IMR-90 (cell line): ENCODE measurements at regions not wholly inside any gene's neighbourhood (a gene's known extent, or its start where the extent isn't known, plus 50 kb on each side); places are given as distances from the start of the nearest gene placed in this dataset.

ENCODE experiments used
- ATAC-seq: fragments of 200-7000 bp; cut with Tn5 transposase; 2 replicates; pipeline ENCODE4 v1.9.1; 2020; ENCODE audit warnings: low read depth, mild to moderate bottlenecking, moderate library complexity
- BruUV-seq: library from RNA; stranded (reverse); fragments of 400-500 nt; replicated peaks from 2 replicates; lab custom pipeline; 2021; lab: Mats Ljungman, UMichigan
- CTCF ChIA-PET: fragments of 300-600 bp; formaldehyde crosslinking; extraction: SDS; loops from one replicate; lab custom pipeline; 2021; ENCODE audit warnings: antibody characterized with exemption; lab: Yijun Ruan, JAX
- POLR2A ChIA-PET: fragments of 300-600 bp; sonication (Branson Sonifier 250); formaldehyde crosslinking; loops from one replicate; lab custom pipeline; 2022; ENCODE audit warnings: antibody characterized with exemption; ENCODE audit not compliant: unreplicated experiment; lab: Charles Lee
- DNase-seq: peaks from one replicate; pipeline ENCODE4 v3.0.0; 2013
- H2AFZ ChIP-seq: replicated peaks from 2 replicates; pipeline ENCODE3; 2013; ENCODE audit warnings: low read length, mild to moderate bottlenecking; ENCODE audit not compliant: poor library complexity
- H2AK5ac ChIP-seq: 2 replicates; pipeline ENCODE4 v1.6.1; 2013; ENCODE audit warnings: low read depth, low read length, inconsistent platforms
- H2AK9ac ChIP-seq: replicated peaks from 2 replicates; pipeline ENCODE3; 2013; ENCODE audit warnings: mild to moderate bottlenecking, low read depth, low read length, moderate library complexity; ENCODE audit not compliant: poor library complexity
- H2BK120ac ChIP-seq: 2 replicates; pipeline ENCODE4 v1.6.1; 2013; ENCODE audit warnings: low read depth, low read length, inconsistent platforms
- H2BK15ac ChIP-seq: 3 replicates; pipeline ENCODE4 v1.6.1; 2013; ENCODE audit warnings: low read depth, low read length, inconsistent platforms
- H2BK20ac ChIP-seq: 2 replicates; pipeline ENCODE4 v1.6.1; 2013; ENCODE audit warnings: low read depth, mild to moderate bottlenecking, inconsistent platforms, low read length, moderate library complexity
- H2BK5ac ChIP-seq: 2 replicates; pipeline ENCODE4 v1.6.1; 2013; ENCODE audit warnings: mild to moderate bottlenecking, low read depth, low read length, inconsistent platforms; ENCODE audit not compliant: poor library complexity, severe bottlenecking
- H3K14ac ChIP-seq: replicated peaks from 2 replicates; pipeline ENCODE4 v1.6.1; 2013; ENCODE audit warnings: low read depth, low read length, inconsistent platforms
- H3K18ac ChIP-seq: 2 replicates; pipeline ENCODE4 v1.6.1; 2013; ENCODE audit warnings: low read depth, low read length, control low read depth
- H3K23ac ChIP-seq: 2 replicates; pipeline ENCODE4 v1.6.1; 2013; ENCODE audit warnings: low read depth, low read length, inconsistent platforms
- H3K27ac ChIP-seq: 2 replicates; pipeline ENCODE4 v1.5.1; 2013; ENCODE audit warnings: mild to moderate bottlenecking, control low read depth, low read length; ENCODE audit not compliant: insufficient read depth
- H3K27me3 ChIP-seq: 2 replicates; pipeline ENCODE4 v1.6.1; 2013; ENCODE audit warnings: low read length; ENCODE audit not compliant: control insufficient read depth, insufficient read depth
- H3K36me3 ChIP-seq: 2 replicates; pipeline ENCODE4 v1.6.1; 2013; ENCODE audit warnings: low read length, mixed read lengths; ENCODE audit not compliant: control insufficient read depth, insufficient read depth
- H3K4ac ChIP-seq: 2 replicates; pipeline ENCODE4 v1.6.1; 2013; ENCODE audit warnings: low read depth, low read length, inconsistent platforms
- H3K4me1 ChIP-seq: 2 replicates; pipeline ENCODE4 v1.6.1; 2013; ENCODE audit warnings: low read length, mixed read lengths; ENCODE audit not compliant: control insufficient read depth, insufficient read depth
- H3K4me2 ChIP-seq: 2 replicates; pipeline ENCODE4 v1.6.1; 2013; ENCODE audit warnings: low read depth, mild to moderate bottlenecking, control low read depth, low read length, moderate library complexity
- H3K4me3 ChIP-seq: 2 replicates; pipeline ENCODE4 v1.5.1; 2013; ENCODE audit warnings: low read depth, mild to moderate bottlenecking, control low read depth, low read length, moderate library complexity; ENCODE audit not compliant: insufficient read depth
- H3K56ac ChIP-seq: 2 replicates; pipeline ENCODE4 v1.6.1; 2013; ENCODE audit warnings: low read length, inconsistent platforms; ENCODE audit not compliant: insufficient read depth; ENCODE audit errors: extremely low read depth
- H3K79me1 ChIP-seq, 2 experiments: 2 replicates each; pipeline ENCODE4 v1.6.1; 2013; ENCODE audit warnings: low read length in 2 of 2, inconsistent platforms in 1 of 2, low read depth in 1 of 2
- H3K9ac ChIP-seq: 2 replicates; pipeline ENCODE4 v1.6.1; 2013; ENCODE audit warnings: low read depth, low read length, control low read depth
- H3K9me1 ChIP-seq: 2 replicates; pipeline ENCODE4 v1.6.1; 2013; ENCODE audit warnings: low read length, inconsistent platforms; ENCODE audit not compliant: insufficient read depth
- H3K9me3 ChIP-seq: 2 replicates; pipeline ENCODE4 v1.6.1; 2013; ENCODE audit warnings: low read length; ENCODE audit not compliant: control insufficient read depth, insufficient read depth
- H4K20me1 ChIP-seq: 2 replicates; pipeline ENCODE4 v1.6.1; 2013; ENCODE audit warnings: low read length, inconsistent platforms; ENCODE audit not compliant: insufficient read depth
- H4K5ac ChIP-seq: 2 replicates; pipeline ENCODE4 v1.6.1; 2013; ENCODE audit warnings: mild to moderate bottlenecking, low read depth, low read length, control low read depth
- H4K8ac ChIP-seq, 2 experiments: 2 replicates each; pipeline ENCODE4 v1.6.1; 2013; ENCODE audit warnings: low read depth in 2 of 2, low read length in 2 of 2, control low read depth in 1 of 2, inconsistent platforms in 1 of 2
- H4K91ac ChIP-seq: 2 replicates; pipeline ENCODE4 v1.6.1; 2013; ENCODE audit warnings: low read depth, low read length, inconsistent platforms; ENCODE audit not compliant: insufficient read depth
- BHLHE40 ChIP-seq: fragments of 150-350 bp; IDR thresholded peaks from 2 replicates; pipeline ENCODE4 v1.6.1; 2016; ENCODE audit warnings: mild to moderate bottlenecking, low read depth, low read length
- CEBPB ChIP-seq: IDR thresholded peaks from 2 replicates; pipeline ENCODE4 v1.6.1; 2012; ENCODE audit warnings: low read depth, low read length, improper control_type of control experiment
- MAFK ChIP-seq: IDR thresholded peaks from 2 replicates; pipeline ENCODE4 v1.6.1; 2012; ENCODE audit warnings: low read depth, low read length, improper control_type of control experiment
- MAZ ChIP-seq: IDR thresholded peaks from 2 replicates; pipeline ENCODE4 v1.6.1; 2012; ENCODE audit warnings: low read depth, mild to moderate bottlenecking, low read length, improper control_type of control experiment, moderate library complexity, borderline replicate concordance
- NFE2L2 ChIP-seq: fragments of 150-350 bp; IDR thresholded peaks from 2 replicates; pipeline ENCODE4 v1.6.1; 2016; ENCODE audit warnings: low read depth, mild to moderate bottlenecking, low read length
- WGBS, 2 experiments: methylation state at CpG; one replicate each; pipeline versions ENCODE4 v1.1.5 to v1.1.7; 2013; ENCODE audit warnings: missing lambda C conversion rate in 2 of 2; ENCODE audit not compliant: insufficient read length in 1 of 2; ENCODE audit errors: extremely low coverage in 2 of 2; 5-methylcytosine and 5-hydroxymethylcytosine counted together
- dilution Hi-C: fragments of 300-500 bp; cut with HindIII; formaldehyde crosslinking; loops from one replicate; pipeline ENCODE4 v1.14.3; 2018; ENCODE audit warnings: low sequenced_read_pairs; ENCODE audit not compliant: unreplicated experiment
- in situ Hi-C: fragments of 300-500 bp; cut with MboI; formaldehyde crosslinking; loops from 3 replicates; pipeline ENCODE4 v1.14.3; 2019; ENCODE audit warnings: low sequenced_read_pairs, inconsistent platforms, mixed read lengths
- intact Hi-C: fragments of 100-400 bp; cut with micrococcal nuclease; formaldehyde crosslinking; loops from 2 replicates; pipeline ENCODE4 v1.10.0; 2022
- TF ChIP-seq, protein P1 (sequence below): conservative IDR thresholded peaks from 2 replicates; pipeline ENCODE4 v1.5.1; 2012; ENCODE audit warnings: mild to moderate bottlenecking, low read depth, low read length, improper control_type of control experiment

DNA sequence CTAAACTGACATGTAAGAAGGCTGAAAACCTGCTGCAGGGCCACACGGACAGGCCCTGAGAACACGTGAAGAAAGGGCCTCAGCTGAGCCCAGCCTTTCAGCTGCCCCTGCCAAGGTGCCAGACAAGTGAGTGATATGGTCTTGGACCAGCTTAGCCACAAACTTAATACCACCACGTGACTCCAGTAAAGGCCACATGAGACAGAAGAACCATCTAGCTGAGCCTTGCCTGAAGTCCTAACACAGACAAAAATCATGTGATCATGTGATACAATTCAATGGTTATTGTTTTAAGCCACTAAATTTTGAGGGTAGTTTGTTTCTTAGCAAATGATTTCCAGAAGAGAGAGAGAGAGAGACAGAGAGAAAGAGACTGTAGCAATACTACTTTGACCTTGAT, 66.9 kb upstream of the ARHGAP20 start:
- Histone ChIP-seq H3K9me3 (peaks cover 6% of the 10 kb centered on the region), H4K20me1 (no peaks in the 10 kb centered on the region), H3K9ac (no peak overlapping the region), H3K9me1 (no peaks in the 10 kb centered on the region), H3K14ac (peak overlapping the region; percentile 33), H3K27ac (peak overlapping the region; percentile 87), H4K91ac (peak overlapping the region; percentile 64), H3K4me1 (peaks cover 8% of the 10 kb centered on the region), H2AK9ac (peak overlapping the region; percentile 17), H3K4me3 (no peak overlapping the region), H2AFZ (no peak overlapping the region), H2BK120ac (peak overlapping the region; percentile 89), H3K4ac (peak overlapping the region; percentile 80), H3K56ac (no peak overlapping the region), H3K4me2 (no peak overlapping the region), H3K36me3 (no peaks in the 10 kb centered on the region), H2BK15ac (peak overlapping the region; percentile 41; the same call in 2 of the 3 replicates), H3K18ac (peak overlapping the region; percentile 50), H3K23ac (peak overlapping the region; percentile 51; the same call in 1 of the 2 replicates), H3K27me3 (no peaks in the 10 kb centered on the region), H4K5ac (peak overlapping the region; percentile 51), H2BK5ac (peak overlapping the region; percentile 79), H2AK5ac (peak overlapping the region; percentile 76; the same call in 1 of the 2 replicates), H3K79me1 (no peaks in the 10 kb centered on the region), H4K8ac (peak overlapping the region; percentile 43 to 81; a peak in 3 of 4 replicates), H2BK20ac (peak overlapping the region; percentile 75)
- dilution Hi-C loops, result no loop called here
- intact Hi-C loops, result no loop called here
- ChIA-PET CTCF (no interaction called here), POLR2A (no interaction called here)
- in situ Hi-C loops, result no loop called here
- ATAC-seq (no peak), DNase-seq (no peak)
- TF ChIP-seq MAZ, result no peak
- TF ChIP-seq, protein P1, sequence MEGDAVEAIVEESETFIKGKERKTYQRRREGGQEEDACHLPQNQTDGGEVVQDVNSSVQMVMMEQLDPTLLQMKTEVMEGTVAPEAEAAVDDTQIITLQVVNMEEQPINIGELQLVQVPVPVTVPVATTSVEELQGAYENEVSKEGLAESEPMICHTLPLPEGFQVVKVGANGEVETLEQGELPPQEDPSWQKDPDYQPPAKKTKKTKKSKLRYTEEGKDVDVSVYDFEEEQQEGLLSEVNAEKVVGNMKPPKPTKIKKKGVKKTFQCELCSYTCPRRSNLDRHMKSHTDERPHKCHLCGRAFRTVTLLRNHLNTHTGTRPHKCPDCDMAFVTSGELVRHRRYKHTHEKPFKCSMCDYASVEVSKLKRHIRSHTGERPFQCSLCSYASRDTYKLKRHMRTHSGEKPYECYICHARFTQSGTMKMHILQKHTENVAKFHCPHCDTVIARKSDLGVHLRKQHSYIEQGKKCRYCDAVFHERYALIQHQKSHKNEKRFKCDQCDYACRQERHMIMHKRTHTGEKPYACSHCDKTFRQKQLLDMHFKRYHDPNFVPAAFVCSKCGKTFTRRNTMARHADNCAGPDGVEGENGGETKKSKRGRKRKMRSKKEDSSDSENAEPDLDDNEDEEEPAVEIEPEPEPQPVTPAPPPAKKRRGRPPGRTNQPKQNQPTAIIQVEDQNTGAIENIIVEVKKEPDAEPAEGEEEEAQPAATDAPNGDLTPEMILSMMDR, result no peak
- TF ChIP-seq MAFK, result no peak
- no peak for TF ChIP-seq NFE2L2
- TF ChIP-seq CEBPB, result no peak
- no peak for TF ChIP-seq BHLHE40
- BruUV-seq, result no TSS peak
- WGBS, 2 experiments, result 85% methylated on average over 2 of the region's 3 CpGs; no CpG with 5 or more reads in 1 of the 2 experiments
